ENCODE measurements at regions not wholly inside any gene's neighbourhood (a gene's known extent, or its start where the extent isn't known, plus 50 kb on each side); places are given as distances from the start of the nearest gene placed in this dataset.
A peak's percentile ranks its signal among the peaks of the same experiment; 100 is the strongest.

DNA sequence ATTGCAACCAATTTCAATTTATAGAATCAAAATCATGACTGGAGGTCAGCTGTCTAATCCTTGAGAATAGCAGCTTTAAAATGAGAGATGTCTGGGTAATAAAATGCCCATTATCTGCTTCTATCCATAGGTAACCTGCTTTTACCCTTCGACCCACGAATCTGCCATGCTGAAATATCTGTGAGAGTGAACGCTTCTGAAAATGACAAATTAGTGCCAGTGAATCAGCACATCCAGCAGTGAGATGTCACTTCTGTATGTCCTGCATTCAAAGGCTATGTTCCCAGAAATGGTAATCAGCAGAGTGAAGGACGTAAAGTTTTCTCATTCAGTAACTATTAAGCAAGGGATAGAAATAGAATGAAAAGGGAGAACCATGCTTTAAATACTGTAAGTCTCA, 532.4 kb upstream of the ITGA1 start:
- no peak for DNase-seq

GRCh38 chr5:52262844-52263243, 524.9 kb upstream of the ITGA1 start:
- DNase-seq = peak; percentile 92

DNA sequence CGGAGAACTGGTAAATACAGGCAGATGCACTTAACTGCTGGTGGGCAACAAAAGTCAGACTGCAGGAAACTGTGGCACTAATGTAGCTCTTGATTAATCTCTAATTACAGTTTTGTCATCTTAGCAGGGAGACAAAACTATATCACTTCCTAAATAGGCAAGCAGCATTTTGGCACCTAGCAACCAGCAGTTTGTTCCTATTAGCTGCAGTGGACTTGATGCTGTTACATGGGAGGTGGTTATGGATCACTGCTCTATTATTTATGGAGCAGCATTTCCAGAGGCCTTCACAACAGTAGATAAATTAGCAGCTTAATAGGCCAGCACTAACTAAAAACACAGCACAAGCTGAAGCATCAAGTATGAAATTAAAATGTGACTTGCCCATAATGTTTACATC, 518.3 kb upstream of the ITGA1 start:
- DNase-seq = peak; percentile 56

DNA sequence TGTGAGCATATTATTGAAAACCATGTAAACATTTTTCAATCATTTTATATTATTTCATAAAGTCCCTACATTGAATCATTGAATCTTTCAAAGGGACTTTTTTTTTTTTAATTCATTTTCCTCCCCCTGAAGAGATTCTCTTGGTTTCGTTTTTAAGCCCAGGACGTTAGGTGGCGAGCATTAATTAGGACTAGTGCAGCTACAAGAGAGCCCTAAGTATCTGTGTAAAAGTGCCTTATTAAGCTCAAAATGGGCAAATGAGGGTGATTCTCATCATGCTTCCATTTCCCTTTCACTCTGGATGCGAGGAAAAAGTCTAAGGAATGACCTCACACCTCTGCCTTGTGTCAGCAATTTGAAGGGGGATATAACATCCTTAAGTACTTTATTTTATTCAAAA, 517.9 kb upstream of the ITGA1 start:
- peak; percentile 40 for DNase-seq

GRCh38 chr5:52275639-52276038, 512.1 kb upstream of the ITGA1 start:
- DNase-seq = no peak

- no peak for DNase-seq
Measured at GRCh38 chr5:52277101-52277500, 510.6 kb upstream of the ITGA1 start.

GRCh38 chr5:52282647-52283046, 505.1 kb upstream of the ITGA1 start:
- DNase-seq = no peak

DNA sequence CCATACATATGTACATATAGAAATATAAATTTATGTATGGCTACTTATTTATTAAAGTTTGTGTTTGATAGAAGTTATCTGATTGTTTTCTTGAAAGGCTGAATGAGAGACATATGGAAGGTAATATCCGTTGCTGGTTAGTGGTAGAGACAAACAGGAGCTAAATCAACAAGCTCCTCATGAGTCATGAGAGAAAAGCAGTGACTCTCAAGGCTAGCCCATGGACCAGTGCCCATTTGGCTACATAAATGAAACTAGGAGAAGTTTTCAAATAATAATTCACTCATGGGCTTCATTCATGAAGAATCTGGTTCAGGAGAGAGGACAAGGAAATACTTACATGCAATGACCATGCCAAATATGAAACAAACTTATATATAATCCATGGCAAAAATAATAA, 504.5 kb upstream of the ITGA1 start:
- peak; percentile 84 for DNase-seq

DNA sequence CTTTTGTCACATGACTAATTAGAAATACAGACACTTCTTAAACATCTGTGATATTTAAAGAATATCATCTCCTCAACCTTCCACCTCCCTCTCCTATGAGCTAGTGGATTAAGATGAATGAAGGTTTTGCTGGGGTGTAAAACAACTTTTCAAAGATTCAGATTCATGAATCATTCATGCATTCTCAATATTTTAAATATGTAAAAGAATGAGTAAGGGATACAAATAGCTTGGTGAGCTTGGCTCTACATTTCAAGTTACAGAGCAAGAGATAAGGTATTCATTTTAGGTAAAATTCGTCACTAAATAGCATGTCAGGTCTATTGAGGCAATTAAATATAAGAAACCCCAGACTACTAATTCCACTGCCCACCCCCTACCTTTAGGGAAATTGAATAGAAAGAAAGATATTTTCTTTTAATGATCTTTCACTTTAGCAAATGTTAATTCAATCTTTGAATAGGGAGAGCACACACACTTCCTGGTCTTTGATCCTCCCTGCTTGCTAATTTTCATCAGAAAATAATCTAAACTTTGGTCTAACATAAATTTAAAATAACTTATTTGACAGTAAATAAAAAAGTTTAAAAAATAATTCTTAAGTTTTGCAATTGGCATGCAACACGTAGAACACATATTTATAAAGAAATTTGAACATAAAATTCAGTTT, 486.9 kb upstream of the ITGA1 start:
- no peak for DNase-seq

DNA sequence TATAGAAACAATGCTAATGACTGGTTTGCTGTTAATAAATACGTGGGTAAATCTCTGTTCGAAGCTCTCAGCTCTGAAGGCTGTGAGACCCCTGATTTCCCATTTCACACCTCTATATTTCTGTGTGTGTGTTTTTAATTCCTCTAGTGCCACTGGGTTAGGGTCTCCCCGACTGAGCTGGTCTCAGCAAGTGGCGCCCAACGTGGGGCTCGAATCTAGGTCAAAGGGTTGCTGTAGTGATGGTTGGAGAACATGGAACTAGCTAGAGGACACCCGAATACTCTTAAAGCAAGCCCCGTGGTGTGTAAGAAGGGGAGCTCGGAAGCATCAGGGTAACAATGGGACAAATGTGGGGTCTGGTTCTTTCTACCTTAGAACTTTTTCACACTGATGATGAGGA, 482.9 kb upstream of the ITGA1 start:
- peak; percentile 10 for DNase-seq

DNA sequence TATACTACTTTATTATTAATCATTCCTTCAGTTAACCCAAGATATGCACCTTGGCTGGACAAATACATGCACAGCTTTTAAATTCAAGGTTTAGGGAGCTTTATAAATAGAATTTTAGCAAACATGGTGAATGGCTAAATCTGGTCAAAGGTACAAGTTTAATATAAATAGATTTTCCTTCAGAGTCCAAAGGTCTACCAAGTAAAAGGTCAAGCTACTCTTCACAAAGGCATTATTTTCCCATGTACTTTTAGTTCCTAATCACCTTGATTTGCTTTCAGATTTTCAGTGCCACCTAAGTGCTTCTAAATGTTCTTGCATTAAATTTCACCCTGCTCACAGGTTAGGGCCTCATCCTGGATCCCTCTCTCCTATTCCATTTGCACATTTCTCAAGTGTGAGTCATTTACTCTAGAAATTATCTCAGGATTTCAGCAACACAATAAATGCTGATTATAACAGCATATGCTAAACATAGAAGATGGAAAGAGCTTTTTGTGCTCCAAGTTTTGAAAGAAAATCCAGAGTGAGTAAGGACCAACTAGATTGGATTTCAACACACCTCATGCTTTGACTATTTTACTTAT, 459.4 kb upstream of the ITGA1 start:
- no peak for DNase-seq

- DNase-seq = no peak
Measured at GRCh38 chr5:52331725-52332124, 456.0 kb upstream of the ITGA1 start.

DNA sequence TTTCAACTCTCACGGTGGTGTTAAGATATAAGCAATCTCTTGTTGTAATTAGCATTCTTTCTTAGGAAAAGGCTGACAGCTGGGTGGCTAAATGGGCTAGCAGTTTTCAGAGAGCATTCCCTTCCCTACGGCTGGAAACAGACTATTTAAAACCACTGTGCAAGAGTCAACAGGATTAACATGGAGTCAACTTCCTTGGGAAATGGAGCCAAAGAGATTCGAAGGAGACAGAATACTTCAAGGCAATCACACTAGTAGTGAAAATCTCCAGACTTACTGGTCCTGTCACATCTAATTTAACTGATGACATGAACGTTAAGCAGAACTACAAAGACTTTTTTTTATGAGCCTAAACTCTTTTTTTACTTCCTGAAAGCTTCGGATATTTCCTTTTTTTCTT, 453.3 kb upstream of the ITGA1 start:
- DNase-seq = no peak

DNA sequence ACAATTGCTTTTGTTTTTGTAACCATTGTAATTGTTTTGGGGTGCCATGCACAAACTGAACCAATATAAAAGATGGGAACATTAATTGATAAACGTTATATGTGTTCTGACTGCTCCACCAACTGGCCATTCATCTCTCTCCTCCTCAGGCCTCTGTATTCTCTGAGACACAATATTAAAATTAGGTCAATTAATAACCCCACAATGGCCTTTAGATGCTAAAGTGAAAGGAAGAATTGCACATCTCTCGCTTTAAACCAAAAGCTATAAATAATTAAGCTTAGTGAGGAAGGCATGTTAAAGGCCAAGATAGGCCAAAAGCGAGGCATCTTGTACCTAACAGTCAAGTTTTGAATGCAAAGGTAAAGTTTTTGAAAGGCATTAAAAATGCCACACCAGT, 448.4 kb upstream of the ITGA1 start:
- DNase-seq = no peak

DNA sequence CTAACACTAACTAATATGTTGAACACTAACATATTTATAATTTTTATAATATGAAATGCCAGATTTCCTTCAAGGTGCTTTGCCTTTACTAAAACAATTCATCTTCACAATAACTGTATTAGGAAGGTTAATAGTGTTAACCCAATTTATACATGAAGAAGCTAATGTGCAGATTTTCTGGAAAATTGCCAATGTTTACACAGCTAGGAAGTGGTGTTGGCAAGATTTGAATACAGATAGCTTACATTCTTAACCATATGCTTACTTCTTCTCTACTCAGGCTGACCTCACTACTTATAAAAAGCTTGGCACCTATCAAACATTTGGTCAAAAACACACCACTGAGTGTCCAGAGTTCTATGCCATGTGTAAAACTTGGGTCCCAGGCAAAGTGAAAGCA, 445.4 kb upstream of the ITGA1 start:
- peak; percentile 13 for DNase-seq

DNA sequence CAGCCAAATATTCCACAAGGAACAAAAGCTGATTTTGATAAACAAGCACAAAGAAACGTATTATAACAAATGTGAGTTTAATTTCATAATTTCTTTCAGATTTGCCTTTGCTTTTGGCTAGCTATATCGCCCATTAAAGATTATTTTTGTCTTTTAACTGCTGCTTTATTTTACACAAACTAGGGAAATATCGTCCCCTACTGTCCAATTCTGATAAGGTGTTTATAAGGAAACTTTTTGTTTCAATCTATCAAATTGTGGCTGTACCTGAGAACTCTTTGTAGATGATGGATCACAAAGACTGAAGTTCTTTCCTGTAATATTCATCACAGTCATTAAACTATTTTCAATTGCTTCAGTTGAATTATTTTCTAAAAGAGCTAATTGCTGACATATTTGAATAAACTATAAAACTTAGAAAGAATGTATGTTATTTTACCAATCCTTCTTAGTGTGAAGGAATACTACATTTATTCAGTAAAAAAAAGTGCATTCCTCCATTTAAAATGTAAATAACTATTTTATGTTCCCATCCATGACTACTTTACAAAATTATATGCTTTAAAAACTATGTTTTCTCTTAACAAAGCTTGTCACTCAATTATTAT, 431.3 kb upstream of the ITGA1 start:
- peak; percentile 64 for DNase-seq

- no peak for DNase-seq
Measured at GRCh38 chr5:52359261-52359660, 428.5 kb upstream of the ITGA1 start.

DNA sequence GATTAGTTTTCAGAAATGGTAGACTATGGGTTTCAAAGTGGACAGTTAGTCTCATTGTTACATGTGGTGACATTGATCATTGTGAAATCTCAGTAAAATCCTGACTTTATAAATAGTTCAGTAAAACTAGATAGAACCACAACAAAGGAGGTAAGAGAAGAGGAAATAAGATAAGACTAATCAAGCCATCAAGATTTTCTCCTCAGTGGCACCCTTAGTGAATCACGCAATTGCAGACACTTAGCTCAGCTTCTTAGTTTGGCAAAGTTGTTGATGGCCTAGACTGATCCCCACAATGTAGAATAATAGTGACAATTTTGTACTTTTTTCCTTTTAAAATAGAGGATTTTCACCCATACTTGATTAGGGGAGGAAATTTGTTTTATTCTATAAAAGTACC, 426.7 kb upstream of the ITGA1 start:
- DNase-seq = no peak

DNA sequence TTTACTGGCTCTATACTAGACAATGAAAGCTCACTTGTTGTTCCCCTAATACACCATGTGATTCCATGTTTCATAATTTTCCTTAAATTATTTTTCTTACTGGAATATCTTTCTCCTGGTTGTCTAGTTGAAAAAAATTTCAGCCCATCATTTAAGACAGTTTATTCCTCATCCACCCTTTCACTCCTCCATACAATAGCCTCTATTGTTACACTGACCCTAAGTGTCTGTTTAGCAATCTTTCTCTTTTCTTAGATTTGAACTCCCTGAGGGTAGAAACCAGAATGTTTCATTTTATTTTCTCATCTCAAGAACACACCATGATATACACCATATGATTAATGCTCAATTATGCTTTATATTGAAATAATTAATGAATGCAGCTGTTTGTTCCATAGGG, 413.4 kb upstream of the ITGA1 start:
- DNase-seq = no peak

DNA sequence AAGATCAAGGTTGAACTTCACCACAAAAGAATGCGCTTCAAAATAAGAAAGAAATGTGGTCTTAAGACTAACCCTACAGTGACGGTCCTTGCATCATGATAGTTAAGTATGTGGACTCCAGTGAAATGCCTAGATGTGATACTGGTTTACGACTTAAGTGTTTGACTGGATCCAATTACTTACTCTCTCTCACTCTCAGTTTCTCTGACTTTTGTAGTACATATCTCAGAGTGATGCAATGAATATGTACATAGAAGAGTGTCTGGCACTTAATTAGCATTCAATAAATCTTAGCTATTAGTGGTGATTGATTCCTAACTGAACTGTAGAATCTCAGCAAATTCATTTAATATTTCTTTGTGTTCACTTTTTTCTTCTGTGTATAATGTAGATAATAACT, 411.7 kb upstream of the ITGA1 start:
- DNase-seq = no peak

- DNase-seq = peak; percentile 3
Measured at GRCh38 chr5:52376592-52376991, 411.1 kb upstream of the ITGA1 start.

DNA sequence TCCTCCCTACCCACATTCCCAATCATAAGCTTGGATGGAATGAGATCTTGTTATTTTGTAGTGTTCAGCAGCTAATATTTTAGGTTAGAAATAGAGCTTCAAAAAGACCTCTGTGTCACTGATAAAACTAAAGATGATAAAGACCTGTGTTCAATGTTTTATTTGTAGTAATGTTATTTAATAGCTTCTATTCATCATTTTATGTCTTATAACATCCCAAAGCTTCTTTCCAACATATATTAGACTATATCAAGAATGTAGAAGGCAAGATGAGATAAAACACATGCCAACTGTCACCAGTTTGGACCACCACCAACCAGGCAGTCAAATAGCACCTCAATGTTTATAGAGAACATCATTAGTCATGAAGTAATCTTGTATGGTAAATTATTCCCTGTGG, 409.5 kb upstream of the ITGA1 start:
- DNase-seq = no peak

DNA sequence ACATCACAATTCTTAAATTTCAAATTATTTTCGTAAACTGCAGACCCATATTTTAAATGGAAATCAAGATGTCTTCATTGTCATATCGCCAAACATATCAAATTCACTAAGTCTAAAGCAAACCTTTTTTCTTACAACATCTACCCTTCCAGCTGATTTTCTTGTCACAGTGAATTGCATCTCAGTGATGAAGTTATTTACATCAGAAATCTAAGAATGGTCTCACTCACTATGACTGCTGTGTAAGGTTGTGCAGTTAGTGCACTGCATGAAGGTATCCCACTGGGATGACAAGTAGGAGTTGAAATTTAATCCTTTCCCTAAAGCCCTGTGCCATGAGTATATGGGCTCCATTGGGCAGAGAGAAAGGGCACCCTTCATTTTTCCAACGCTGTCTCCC, 399.4 kb upstream of the ITGA1 start:
- no peak for DNase-seq

- no peak for DNase-seq
Measured at GRCh38 chr5:52392321-52392720, 395.4 kb upstream of the ITGA1 start.

DNA sequence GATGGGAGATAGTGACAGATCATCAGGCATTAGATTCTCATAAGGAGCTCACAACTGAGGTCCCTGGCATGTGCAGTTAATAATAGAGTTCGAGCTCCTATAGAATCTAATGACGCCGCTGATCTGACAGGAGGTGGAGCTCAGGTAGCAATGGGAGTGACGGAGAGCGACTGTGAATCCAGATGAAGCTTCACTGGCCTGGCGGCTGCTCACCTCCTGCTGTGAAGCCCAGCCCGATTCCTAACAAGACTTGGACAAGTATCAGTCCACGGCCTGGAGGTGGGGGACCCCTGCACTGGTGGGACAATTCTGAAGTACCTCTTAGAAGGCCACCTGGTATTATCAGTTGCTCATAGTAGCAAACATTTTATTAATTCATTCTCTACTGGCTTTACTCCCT, 377.9 kb upstream of the ITGA1 start:
- DNase-seq = no peak

Measured in DMS53 (cell line).